Endothelial cell of umbilical vein (primary cell): ENCODE measurements at regions not wholly inside any gene's neighbourhood (a gene's known extent, or its start where the extent isn't known, plus 50 kb on each side); places are given as distances from the start of the nearest gene placed in this dataset.

Source experiments
- BruUV-seq: library from RNA; stranded (reverse); fragments of 400-500 nt; replicated peaks from 2 replicates; lab custom pipeline; 2021; lab: Mats Ljungman, UMichigan
- CTCF ChIA-PET: fragments of 300-600, 350-600 bp; sonication (Branson Sonifier 250); formaldehyde crosslinking; loops from one replicate; lab custom pipeline; 2021; ENCODE audit warnings: antibody characterized with exemption, inconsistent platforms; lab: Charles Lee
- POLR2A ChIA-PET: fragments of 300-600, 350-600 bp; sonication (Branson Sonifier 250); formaldehyde crosslinking; loops from one replicate; lab custom pipeline; 2021; ENCODE audit warnings: antibody characterized with exemption, inconsistent platforms; lab: Charles Lee
- DNase-seq: peaks from one replicate; pipeline ENCODE4 v3.0.0-alpha.2; 2011; ENCODE audit warnings: low read depth, low spot score
- FAIRE-seq: peaks from 2 replicates; lab custom pipeline; 2011; peaks lifted over from hg19 to GRCh38; lab: Jason Lieb, UNC
- H2AFZ ChIP-seq: 2 replicates; pipeline ENCODE4 v1.6.0; 2012; ENCODE audit warnings: low read depth, low read length, control low read depth, inconsistent platforms
- H3K27ac ChIP-seq: 2 replicates; pipeline ENCODE4 v1.5.1; 2011; ENCODE audit warnings: low read depth, mild to moderate bottlenecking, control low read depth, low read length, moderate library complexity; ENCODE audit not compliant: insufficient read depth
- H3K27me3 ChIP-seq, 2 experiments: 2 replicates each; pipeline versions ENCODE4 v1.6.0 to v1.6.1; 2011; ENCODE audit warnings: low read length in 2 of 2, mixed read lengths in 1 of 2; ENCODE audit not compliant: control insufficient read depth in 2 of 2, insufficient read depth in 2 of 2
- H3K36me3 ChIP-seq, 2 experiments: 2 replicates in 1 of 2; 3 replicates in 1 of 2; pipeline ENCODE4 v1.5.1; 2011; ENCODE audit warnings: low read length in 2 of 2, mild to moderate bottlenecking in 1 of 2, moderate library complexity in 1 of 2; ENCODE audit not compliant: control insufficient read depth in 2 of 2, insufficient read depth in 2 of 2; ENCODE audit errors: extremely low read depth in 1 of 2
- H3K4me1 ChIP-seq: 3 replicates; pipeline ENCODE4 v1.5.1; 2011; ENCODE audit warnings: mild to moderate bottlenecking, low read length; ENCODE audit not compliant: control insufficient read depth, insufficient read depth; ENCODE audit errors: extremely low read depth
- H3K4me2 ChIP-seq: 2 replicates; pipeline ENCODE4 v1.6.1; 2011; ENCODE audit warnings: low read length, control low read depth, mixed read lengths; ENCODE audit not compliant: insufficient read depth
- H3K4me3 ChIP-seq, 3 experiments: fragments of 200-600 bp in 1 of 3; sonication (generic), shearing (Covaris generic) in 1 of 3; replicated peaks in 1 of 3; 2 replicates each; pipeline ENCODE4 v1.5.1; 2011 to 2016; ENCODE audit warnings: control low read depth in 3 of 3, low read length in 3 of 3, mild to moderate bottlenecking in 2 of 3, inconsistent platforms in 1 of 3, low read depth in 1 of 3, moderate library complexity in 1 of 3; ENCODE audit not compliant: insufficient read depth in 1 of 3
- H3K79me2 ChIP-seq: 2 replicates; pipeline ENCODE4 v1.6.0; 2012; ENCODE audit warnings: low read length, inconsistent platforms; ENCODE audit not compliant: control insufficient read depth, insufficient read depth
- H3K9ac ChIP-seq: replicated peaks from 2 replicates; pipeline ENCODE3; 2011; ENCODE audit warnings: low read length, control low read depth; ENCODE audit not compliant: insufficient read depth; ENCODE audit errors: extremely low read depth
- H3K9me1 ChIP-seq: replicated peaks from 3 replicates; pipeline ENCODE4 v1.6.0; 2011; ENCODE audit warnings: mild to moderate bottlenecking, low read length; ENCODE audit not compliant: control insufficient read depth, insufficient read depth; ENCODE audit errors: extremely low read depth
- H3K9me3 ChIP-seq: replicated peaks from 2 replicates; pipeline ENCODE4 v1.5.1; 2012; ENCODE audit warnings: low read length, inconsistent platforms; ENCODE audit not compliant: control insufficient read depth, insufficient read depth
- H4K20me1 ChIP-seq: replicated peaks from 2 replicates; pipeline ENCODE3; 2011; ENCODE audit warnings: mild to moderate bottlenecking, low read length; ENCODE audit not compliant: control insufficient read depth, insufficient read depth; ENCODE audit errors: extremely low read depth
- EZH2 ChIP-seq: IDR thresholded peaks from 2 replicates; pipeline ENCODE4 v1.6.1; 2012; ENCODE audit warnings: borderline replicate concordance, low read depth, mild to moderate bottlenecking, moderate library complexity, low read length, inconsistent platforms; ENCODE audit not compliant: severe bottlenecking
- FOS ChIP-seq: IDR thresholded peaks from 2 replicates; pipeline ENCODE4 v1.6.1; 2011; ENCODE audit warnings: mild to moderate bottlenecking, low read length, moderate library complexity, borderline replicate concordance; ENCODE audit not compliant: insufficient read depth
- JUN ChIP-seq: IDR thresholded peaks from 2 replicates; pipeline ENCODE4 v1.6.1; 2011; ENCODE audit warnings: borderline replicate concordance, low read depth; ENCODE audit not compliant: insufficient read length, insufficient read depth
- MAX ChIP-seq: IDR thresholded peaks from 2 replicates; pipeline ENCODE4 v1.6.1; 2011; ENCODE audit not compliant: insufficient read depth, insufficient read length
- MYC ChIP-seq: IDR thresholded peaks from one replicate; pipeline ENCODE4 v1.6.1; 2011; ENCODE audit warnings: mild to moderate bottlenecking, low read depth, low read length
- POLR2A ChIP-seq: IDR thresholded peaks from 2 replicates; pipeline ENCODE4 v1.6.1; 2012; ENCODE audit warnings: low read depth, mild to moderate bottlenecking, control low read depth, low read length
- POLR2AphosphoS5 ChIP-seq: IDR thresholded peaks from 2 replicates; pipeline ENCODE4 v1.6.1; 2012; ENCODE audit warnings: low read depth, mild to moderate bottlenecking, control low read depth, low read length, moderate library complexity; ENCODE audit not compliant: insufficient read depth
- dilution Hi-C: fragments of 300-500 bp; cut with MboI; formaldehyde crosslinking; loops from one replicate; pipeline ENCODE4 v1.15.0; 2019; ENCODE audit warnings: low sequenced_read_pairs; ENCODE audit not compliant: extremely low pct_ligation_motif_present
- intact Hi-C: fragments of 100-400 bp; cut with micrococcal nuclease; formaldehyde crosslinking; loops from one replicate; pipeline ENCODE4 v1.10.0; 2022
- TF ChIP-seq, protein P1 (sequence below), 2 donors: IDR thresholded peaks; 1 replicate in 1 of 2; 2 replicates in 1 of 2; pipeline ENCODE4 v1.5.1; 2011; ENCODE audit warnings: low read length in 2 of 2, mild to moderate bottlenecking in 2 of 2, moderate library complexity in 2 of 2, control low read depth in 1 of 2, inconsistent platforms in 1 of 2, low read depth in 1 of 2; ENCODE audit not compliant: insufficient read depth in 1 of 2; ENCODE audit errors: extremely low read depth in 1 of 2

DNA sequence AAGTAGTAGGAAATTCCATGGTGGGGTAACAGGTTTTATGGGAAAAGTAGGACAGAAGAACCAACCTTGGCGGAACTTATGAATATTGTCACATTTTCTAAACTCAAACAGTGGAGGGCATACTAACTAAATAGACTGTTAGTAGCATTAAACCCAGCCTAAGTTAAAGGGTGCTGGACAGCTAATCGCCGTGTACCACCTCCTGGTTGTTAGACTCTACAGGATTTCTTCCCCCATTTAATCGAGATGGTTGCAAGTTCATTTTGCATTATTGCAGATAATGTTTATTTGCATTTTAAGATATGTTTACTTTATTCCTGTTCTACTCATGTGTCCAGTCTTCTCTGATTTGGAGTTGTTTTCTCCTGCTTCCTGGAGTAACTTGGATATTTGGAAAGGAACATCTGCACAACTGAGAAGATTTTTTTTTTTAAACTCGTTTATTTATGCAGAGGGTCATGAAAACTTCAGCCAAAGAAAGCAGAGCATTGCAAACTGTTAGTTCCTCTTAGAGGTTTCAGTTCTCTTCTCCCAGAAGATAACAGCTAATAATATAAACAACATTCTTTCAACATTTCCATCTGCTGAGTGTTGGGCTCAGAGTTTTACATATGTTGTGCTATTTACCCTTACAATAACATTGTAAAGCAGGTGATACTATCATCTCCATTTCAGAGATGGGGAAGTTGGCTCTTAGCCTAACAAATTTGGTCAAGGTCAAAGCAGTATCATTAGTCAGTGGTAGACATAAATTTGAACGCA is 51.5 kb upstream of the TBC1D9 start:
- Histone ChIP-seq H3K9ac (no peak overlapping the region), H3K9me1 (no peaks in the 10 kb centered on the region), H4K20me1 (no peaks in the 10 kb centered on the region), H3K4me2 (no peak overlapping the region), H3K4me1 (no peaks in the 10 kb centered on the region), H3K79me2 (no peaks in the 10 kb centered on the region), H3K9me3 (no peaks in the 10 kb centered on the region), H3K27ac (no peak overlapping the region), H3K4me3 (no peak overlapping the region), H2AFZ (no peak overlapping the region), H3K36me3 (no peaks in the 10 kb centered on the region), H3K27me3 (peaks cover 5 to 8% of the 10 kb centered on the region in 2 experiments)
- no peak for FAIRE-seq
- DNase-seq, result no peak
- ChIA-PET CTCF (interaction anchor here (1.2 kb wide), 1 partner anchor 8 kb away, joined by 6 read pairs; no protein-coding TSS in a partner anchor), POLR2A (no interaction called here)
- intact Hi-C loops, result no loop called here
- dilution Hi-C loops, result no loop called here
- BruUV-seq, result no TSS peak
- no peak for TF ChIP-seq EZH2
- no peak for TF ChIP-seq POLR2AphosphoS5

DNA sequence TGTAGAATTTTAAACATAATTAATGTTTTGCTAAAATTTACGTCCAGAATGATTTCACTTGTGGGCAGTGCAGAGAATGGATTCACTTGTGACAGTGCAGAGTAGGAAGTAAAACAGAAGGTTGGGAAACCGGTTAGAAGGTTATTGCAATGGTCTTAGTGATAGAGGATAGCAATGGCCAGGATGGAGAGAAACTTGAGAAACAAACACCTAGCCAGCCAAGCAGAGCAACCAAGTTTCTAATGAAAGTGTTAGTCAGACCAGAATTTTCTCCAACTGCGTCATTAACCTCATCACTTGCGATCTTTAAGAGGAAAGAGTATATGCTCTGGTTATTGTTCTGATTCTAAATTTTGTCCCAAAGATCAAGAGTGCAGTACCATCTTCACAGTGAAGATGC is 50.0 kb upstream of the TBC1D9 start:
- no peak for TF ChIP-seq MAX
- no peak for TF ChIP-seq POLR2A
- TF ChIP-seq EZH2, result no peak
- no peak for TF ChIP-seq MYC
- TF ChIP-seq FOS, result no peak
- TF ChIP-seq, protein P1, sequence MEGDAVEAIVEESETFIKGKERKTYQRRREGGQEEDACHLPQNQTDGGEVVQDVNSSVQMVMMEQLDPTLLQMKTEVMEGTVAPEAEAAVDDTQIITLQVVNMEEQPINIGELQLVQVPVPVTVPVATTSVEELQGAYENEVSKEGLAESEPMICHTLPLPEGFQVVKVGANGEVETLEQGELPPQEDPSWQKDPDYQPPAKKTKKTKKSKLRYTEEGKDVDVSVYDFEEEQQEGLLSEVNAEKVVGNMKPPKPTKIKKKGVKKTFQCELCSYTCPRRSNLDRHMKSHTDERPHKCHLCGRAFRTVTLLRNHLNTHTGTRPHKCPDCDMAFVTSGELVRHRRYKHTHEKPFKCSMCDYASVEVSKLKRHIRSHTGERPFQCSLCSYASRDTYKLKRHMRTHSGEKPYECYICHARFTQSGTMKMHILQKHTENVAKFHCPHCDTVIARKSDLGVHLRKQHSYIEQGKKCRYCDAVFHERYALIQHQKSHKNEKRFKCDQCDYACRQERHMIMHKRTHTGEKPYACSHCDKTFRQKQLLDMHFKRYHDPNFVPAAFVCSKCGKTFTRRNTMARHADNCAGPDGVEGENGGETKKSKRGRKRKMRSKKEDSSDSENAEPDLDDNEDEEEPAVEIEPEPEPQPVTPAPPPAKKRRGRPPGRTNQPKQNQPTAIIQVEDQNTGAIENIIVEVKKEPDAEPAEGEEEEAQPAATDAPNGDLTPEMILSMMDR (IDR thresholded peaks at IDR 0.05; ENCODE audit: extremely low read depth in 1 of 2, insufficient read depth in 1 of 2, low read depth in 1 of 2, low read length in 2 of 2), result no peak
- no peak for TF ChIP-seq JUN
- TF ChIP-seq POLR2AphosphoS5, result no peak
- intact Hi-C loops (no loop called here), dilution Hi-C loops (no loop called here)
- Histone ChIP-seq H4K20me1 (no peaks in the 10 kb centered on the region), H3K4me2 (no peak overlapping the region), H3K9ac (no peak overlapping the region), H3K27me3 (peaks cover 7 to 8% of the 10 kb centered on the region in 2 experiments), H2AFZ (no peak overlapping the region), H3K79me2 (no peaks in the 10 kb centered on the region), H3K27ac (no peak overlapping the region), H3K4me1 (no peaks in the 10 kb centered on the region), H3K9me3 (no peaks in the 10 kb centered on the region), H3K9me1 (no peaks in the 10 kb centered on the region), H3K4me3 (no peak overlapping the region), H3K36me3 (no peaks in the 10 kb centered on the region)
- POLR2A ChIA-PET, result no interaction called here
- BruUV-seq, result no TSS peak
- CTCF ChIA-PET, result no interaction called here
- no peak for DNase-seq
- no peak for FAIRE-seq
